Chondrocyte (in vitro differentiated cells): ENCODE measurements at regions not wholly inside any gene's neighbourhood (a gene's known extent, or its start where the extent isn't known, plus 50 kb on each side); places are given as distances from the start of the nearest gene placed in this dataset.

Experiments used
- DNase-seq: peaks from one replicate; pipeline ENCODE4 v3.0.0; 2021; ENCODE audit warnings: mixed read lengths, low spot score
- H3K27ac Mint-ChIP-seq: one replicate; pipeline ENCODE4 v1.8.0; 2021; ENCODE audit warnings: mild to moderate bottlenecking, moderate library complexity, mixed read lengths; ENCODE audit not compliant: unreplicated experiment
- H3K27me3 Mint-ChIP-seq: 2 replicates; pipeline ENCODE4 v1.8.0; 2021; ENCODE audit warnings: low read depth, mixed read lengths
- H3K36me3 Mint-ChIP-seq: 2 replicates; pipeline ENCODE4 v1.8.0; 2021; ENCODE audit warnings: low read depth, mixed read lengths
- H3K4me1 Mint-ChIP-seq: 2 replicates; pipeline ENCODE4 v1.8.0; 2021; ENCODE audit warnings: low read depth, mild to moderate bottlenecking, mixed read lengths
- H3K4me3 Mint-ChIP-seq: one replicate; pipeline ENCODE4 v1.8.0; 2021; ENCODE audit warnings: mild to moderate bottlenecking, moderate library complexity, mixed read lengths; ENCODE audit not compliant: unreplicated experiment
- H3K9me3 Mint-ChIP-seq: 2 replicates; pipeline ENCODE4 v1.8.0; 2021; ENCODE audit warnings: low read depth, mixed read lengths
- TF ChIP-seq, protein P1 (sequence below): fragments of 200-600 bp; sonication (generic); IDR thresholded peaks from 2 replicates; pipeline ENCODE4 v1.5.0; 2021; ENCODE audit warnings: antibody characterized with exemption, mild to moderate bottlenecking, moderate library complexity

DNA sequence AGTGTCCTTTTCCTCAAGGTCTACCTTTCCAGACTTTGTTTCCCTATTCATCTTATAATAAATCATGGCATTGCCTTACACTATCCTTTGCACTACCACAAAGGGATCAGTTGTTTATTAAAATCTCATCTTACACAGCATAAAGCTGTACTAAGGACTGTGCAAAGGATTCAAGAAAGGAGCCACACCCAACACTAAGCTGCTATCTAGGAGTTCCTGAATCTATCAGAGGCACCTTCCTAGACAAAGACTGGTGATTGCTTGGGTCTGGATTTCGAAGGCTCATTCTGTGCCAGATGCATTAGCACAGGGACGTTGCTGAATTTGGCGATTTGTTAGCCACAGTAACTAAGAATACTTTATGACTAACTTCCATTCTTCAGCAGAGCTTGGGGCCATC lies 412.0 kb downstream of the NUP35 start:
- Mint-ChIP-seq H3K27me3 (peaks cover 3% of the 10 kb centered on the region), H3K4me1 (no peaks in the 10 kb centered on the region), H3K36me3 (no peaks in the 10 kb centered on the region), H3K9me3 (no peaks in the 10 kb centered on the region), H3K4me3 (no peak overlapping the region), H3K27ac (no peak overlapping the region)
- TF ChIP-seq, protein P1, sequence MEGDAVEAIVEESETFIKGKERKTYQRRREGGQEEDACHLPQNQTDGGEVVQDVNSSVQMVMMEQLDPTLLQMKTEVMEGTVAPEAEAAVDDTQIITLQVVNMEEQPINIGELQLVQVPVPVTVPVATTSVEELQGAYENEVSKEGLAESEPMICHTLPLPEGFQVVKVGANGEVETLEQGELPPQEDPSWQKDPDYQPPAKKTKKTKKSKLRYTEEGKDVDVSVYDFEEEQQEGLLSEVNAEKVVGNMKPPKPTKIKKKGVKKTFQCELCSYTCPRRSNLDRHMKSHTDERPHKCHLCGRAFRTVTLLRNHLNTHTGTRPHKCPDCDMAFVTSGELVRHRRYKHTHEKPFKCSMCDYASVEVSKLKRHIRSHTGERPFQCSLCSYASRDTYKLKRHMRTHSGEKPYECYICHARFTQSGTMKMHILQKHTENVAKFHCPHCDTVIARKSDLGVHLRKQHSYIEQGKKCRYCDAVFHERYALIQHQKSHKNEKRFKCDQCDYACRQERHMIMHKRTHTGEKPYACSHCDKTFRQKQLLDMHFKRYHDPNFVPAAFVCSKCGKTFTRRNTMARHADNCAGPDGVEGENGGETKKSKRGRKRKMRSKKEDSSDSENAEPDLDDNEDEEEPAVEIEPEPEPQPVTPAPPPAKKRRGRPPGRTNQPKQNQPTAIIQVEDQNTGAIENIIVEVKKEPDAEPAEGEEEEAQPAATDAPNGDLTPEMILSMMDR: no peak
- no peak for DNase-seq

DNA sequence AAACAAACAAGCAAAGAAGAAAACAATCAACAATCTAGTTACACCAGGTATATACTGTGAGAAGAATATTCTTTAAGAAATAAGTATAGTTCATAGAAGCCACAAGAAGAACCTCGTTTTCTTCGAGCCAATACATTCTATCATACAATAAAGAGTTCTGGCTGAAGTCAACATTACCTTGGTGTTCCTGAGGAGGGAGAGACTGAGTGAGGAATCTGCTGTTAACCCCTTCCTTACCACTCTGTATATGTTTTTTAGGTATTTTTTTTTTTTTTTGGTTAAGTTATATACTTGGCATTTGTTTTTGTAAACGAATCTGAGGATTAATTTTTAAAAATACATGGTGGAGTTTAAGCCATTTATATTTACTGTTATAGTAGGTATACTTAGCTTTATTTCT lies 412.5 kb downstream of the NUP35 start:
- no peaks in the 10 kb centered on the region for H3K4me1 Mint-ChIP-seq
- no peak overlapping the region for H3K27ac Mint-ChIP-seq
- H3K27me3 Mint-ChIP-seq: peaks cover 4% of the 10 kb centered on the region
- DNase-seq: no peak
- H3K9me3 Mint-ChIP-seq: no peaks in the 10 kb centered on the region
- no peak overlapping the region for H3K4me3 Mint-ChIP-seq
- TF ChIP-seq, protein P1: no peak
- H3K36me3 Mint-ChIP-seq: no peaks in the 10 kb centered on the region

DNA sequence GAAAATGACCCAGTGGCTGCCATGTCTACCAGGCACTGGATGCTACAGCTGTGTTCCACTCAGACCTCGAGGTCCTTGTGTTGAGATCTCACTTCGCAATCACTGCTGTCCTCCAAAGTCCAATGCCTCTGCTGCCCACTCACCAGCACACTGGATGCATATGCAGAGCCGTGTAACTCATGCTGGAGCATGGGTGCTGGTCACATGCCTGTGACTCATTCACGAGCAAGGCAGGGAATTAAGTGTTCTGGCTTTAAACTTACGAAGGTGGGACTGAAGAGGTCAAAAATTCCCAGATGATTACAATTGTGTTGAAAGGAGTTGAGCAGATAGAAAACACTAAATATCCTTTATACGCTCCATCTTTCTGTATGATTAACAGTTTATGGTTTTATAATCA lies 417.5 kb downstream of the NUP35 start:
- DNase-seq: no peak

DNA sequence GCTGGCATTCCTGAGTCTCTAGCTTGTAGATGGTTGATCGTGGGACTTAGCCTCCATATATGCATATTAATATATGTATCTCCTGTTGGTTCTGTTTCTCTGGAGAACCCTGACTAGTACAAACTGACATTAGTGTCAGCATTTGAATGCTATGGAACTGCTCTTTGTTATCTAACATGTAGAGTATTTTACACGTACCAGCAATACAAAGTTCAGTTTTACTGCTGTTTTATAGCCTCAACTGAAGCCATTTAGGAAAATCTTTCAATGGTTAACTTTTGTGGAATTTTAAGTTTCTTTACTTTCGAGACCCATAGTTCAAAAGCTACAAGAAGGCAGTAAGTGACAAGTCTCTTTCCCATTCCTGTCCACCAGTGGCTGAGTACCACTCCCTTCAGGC lies 418.4 kb downstream of the NUP35 start:
- no peaks in the 10 kb centered on the region for H3K36me3 Mint-ChIP-seq
- no peak overlapping the region for H3K4me3 Mint-ChIP-seq
- no peaks in the 10 kb centered on the region for H3K4me1 Mint-ChIP-seq
- DNase-seq: no peak
- peaks cover 2% of the 10 kb centered on the region for H3K27me3 Mint-ChIP-seq
- peaks cover 3% of the 10 kb centered on the region for H3K9me3 Mint-ChIP-seq
- TF ChIP-seq, protein P1: no peak
- H3K27ac Mint-ChIP-seq: no peak overlapping the region

More for the DNA sequence above, 417.5 kb downstream of the NUP35 start:
- Mint-ChIP-seq H3K4me3 (no peak overlapping the region), H3K4me1 (no peaks in the 10 kb centered on the region), H3K27ac (no peak overlapping the region), H3K36me3 (no peaks in the 10 kb centered on the region), H3K27me3 (peaks cover 2% of the 10 kb centered on the region), H3K9me3 (peaks cover 3% of the 10 kb centered on the region)
- TF ChIP-seq, protein P1: no peak

DNA sequence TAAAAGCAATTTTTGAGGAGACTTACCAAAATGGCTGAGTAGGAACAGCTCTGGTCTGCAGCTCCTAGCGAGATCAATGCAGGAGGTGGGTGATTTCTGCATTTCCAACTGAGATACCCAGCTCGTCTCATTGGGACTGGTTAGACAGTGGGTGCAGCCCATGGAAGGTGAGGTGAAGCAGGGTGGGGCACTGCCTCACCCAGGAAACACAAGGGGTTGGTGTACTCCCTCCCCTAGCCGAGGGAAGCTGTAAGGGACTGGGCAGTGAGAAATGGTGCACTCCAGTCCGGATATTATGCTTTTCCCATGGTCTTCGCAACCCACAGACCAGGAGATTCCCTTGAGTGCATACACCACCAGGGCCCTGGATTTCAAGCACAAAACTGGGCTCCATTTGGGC lies 419.0 kb downstream of the NUP35 start:
- H3K4me3 Mint-ChIP-seq: no peak overlapping the region
- H3K9me3 Mint-ChIP-seq: peaks cover 3% of the 10 kb centered on the region
- DNase-seq: no peak
- H3K36me3 Mint-ChIP-seq: no peaks in the 10 kb centered on the region
- H3K27ac Mint-ChIP-seq: no peak overlapping the region
- no peaks in the 10 kb centered on the region for H3K4me1 Mint-ChIP-seq
- peaks cover 3% of the 10 kb centered on the region for H3K27me3 Mint-ChIP-seq
- TF ChIP-seq, protein P1: no peak
